GM18520 (cell line): ENCODE measurements at regions not wholly inside any gene's neighbourhood (a gene's known extent, or its start where the extent isn't known, plus 50 kb on each side); places are given as distances from the start of the nearest gene placed in this dataset.

Experiments used
- ATAC-seq: cut with Tn5 transposase; IDR thresholded peaks from one replicate; pipeline ENCODE4 v1.9.1; 2021; ENCODE audit not compliant: unreplicated experiment

- no peak for ATAC-seq
Measured at GRCh38 chr1:216892581-216893160, 169.4 kb upstream of the ESRRG start.

GRCh38 chr1:216890871-216891270 is 167.6 kb upstream of the ESRRG start:
- no peak for ATAC-seq

- ATAC-seq, result no peak
Measured at GRCh38 chr1:216888731-216889130, 165.5 kb upstream of the ESRRG start.

- ATAC-seq, result no peak
Measured at GRCh38 chr1:216887032-216887431, 163.8 kb upstream of the ESRRG start.

GRCh38 chr1:216884614-216885229 is 161.5 kb upstream of the ESRRG start:
- ATAC-seq, result no peak

GRCh38 chr1:216883518-216883917 is 160.3 kb upstream of the ESRRG start:
- ATAC-seq, result no peak

GRCh38 chr1:216881695-216882094 is 158.5 kb upstream of the ESRRG start:
- ATAC-seq, result no peak

GRCh38 chr1:216866714-216867113 is 143.5 kb upstream of the ESRRG start:
- ATAC-seq, result no peak

- ATAC-seq, result no peak
Measured at GRCh38 chr1:216855810-216856209, 132.6 kb upstream of the ESRRG start.

- no peak for ATAC-seq
Measured at GRCh38 chr1:216854836-216855484, 131.7 kb upstream of the ESRRG start.

- ATAC-seq, result no peak
Measured at GRCh38 chr1:216851073-216851472, 127.8 kb upstream of the ESRRG start.

GRCh38 chr1:216849146-216849545 is 125.9 kb upstream of the ESRRG start:
- no peak for ATAC-seq

GRCh38 chr1:216847397-216848036 is 124.3 kb upstream of the ESRRG start:
- no peak for ATAC-seq

- ATAC-seq, result no peak
Measured at GRCh38 chr1:216846339-216846738, 123.1 kb upstream of the ESRRG start.

GRCh38 chr1:216843409-216843808 is 120.2 kb upstream of the ESRRG start:
- no peak for ATAC-seq

GRCh38 chr1:216841165-216841564 is 117.9 kb upstream of the ESRRG start:
- no peak for ATAC-seq

- ATAC-seq, result no peak
Measured at GRCh38 chr1:216836316-216836715, 113.1 kb upstream of the ESRRG start.

- no peak for ATAC-seq
Measured at GRCh38 chr1:216833509-216833908, 110.3 kb upstream of the ESRRG start.

GRCh38 chr1:216832192-216832591 is 109.0 kb upstream of the ESRRG start:
- no peak for ATAC-seq

GRCh38 chr1:216830424-216831210 is 107.4 kb upstream of the ESRRG start:
- no peak for ATAC-seq

- ATAC-seq, result no peak
Measured at GRCh38 chr1:216827251-216827650, 104.0 kb upstream of the ESRRG start.
